Tibial nerve (tissue), 4 donors: ENCODE measurements at regions not wholly inside any gene's neighbourhood (a gene's known extent, or its start where the extent isn't known, plus 50 kb on each side); places are given as distances from the start of the nearest gene placed in this dataset.

Experiments
- EP300 ChIP-seq, 2 donors: sonication (generic); formaldehyde crosslinking; IDR thresholded peaks; one replicate each; pipeline ENCODE4 v1.6.1; 2017; ENCODE audit warnings: antibody characterized with exemption in 2 of 2, mild to moderate bottlenecking in 1 of 2
- POLR2A ChIP-seq, 2 donors: fragments of 450-650 bp; IDR thresholded peaks; one replicate each; pipeline ENCODE4 v1.6.1; 2017; ENCODE audit warnings: antibody characterized with exemption in 2 of 2, mild to moderate bottlenecking in 2 of 2, moderate library complexity in 2 of 2
- TF ChIP-seq, protein P1 (sequence below), 5 experiments: fragments of 200-600 bp in 3 of 5; fragments of 450-650 bp in 2 of 5; sonication (generic) in 3 of 5; IDR thresholded peaks; one replicate each; pipeline ENCODE4 v1.5.1; 2016 to 2019; ENCODE audit warnings: antibody characterized with exemption in 5 of 5, mild to moderate bottlenecking in 3 of 5, moderate library complexity in 2 of 5

DNA sequence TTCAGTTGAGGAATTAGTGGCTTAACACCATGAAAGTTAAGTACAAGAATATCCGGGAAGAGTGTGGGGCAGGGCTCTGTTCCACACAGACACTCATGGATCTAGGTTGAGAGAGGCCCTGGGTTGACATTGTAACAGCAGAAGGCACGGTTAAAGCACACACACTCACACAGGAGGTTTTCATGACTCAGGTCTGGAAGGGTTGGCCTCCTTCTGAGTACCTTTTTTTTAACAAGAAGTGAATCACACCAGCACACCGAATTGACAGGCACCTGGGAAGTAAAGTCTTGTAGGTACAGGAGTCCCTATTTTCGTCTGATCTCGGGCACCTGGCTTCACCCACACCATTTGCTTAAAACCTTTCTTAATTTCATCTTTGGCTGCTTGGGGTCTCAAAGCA is 509.4 kb upstream of the ADARB2 start:
- TF ChIP-seq, protein P1, sequence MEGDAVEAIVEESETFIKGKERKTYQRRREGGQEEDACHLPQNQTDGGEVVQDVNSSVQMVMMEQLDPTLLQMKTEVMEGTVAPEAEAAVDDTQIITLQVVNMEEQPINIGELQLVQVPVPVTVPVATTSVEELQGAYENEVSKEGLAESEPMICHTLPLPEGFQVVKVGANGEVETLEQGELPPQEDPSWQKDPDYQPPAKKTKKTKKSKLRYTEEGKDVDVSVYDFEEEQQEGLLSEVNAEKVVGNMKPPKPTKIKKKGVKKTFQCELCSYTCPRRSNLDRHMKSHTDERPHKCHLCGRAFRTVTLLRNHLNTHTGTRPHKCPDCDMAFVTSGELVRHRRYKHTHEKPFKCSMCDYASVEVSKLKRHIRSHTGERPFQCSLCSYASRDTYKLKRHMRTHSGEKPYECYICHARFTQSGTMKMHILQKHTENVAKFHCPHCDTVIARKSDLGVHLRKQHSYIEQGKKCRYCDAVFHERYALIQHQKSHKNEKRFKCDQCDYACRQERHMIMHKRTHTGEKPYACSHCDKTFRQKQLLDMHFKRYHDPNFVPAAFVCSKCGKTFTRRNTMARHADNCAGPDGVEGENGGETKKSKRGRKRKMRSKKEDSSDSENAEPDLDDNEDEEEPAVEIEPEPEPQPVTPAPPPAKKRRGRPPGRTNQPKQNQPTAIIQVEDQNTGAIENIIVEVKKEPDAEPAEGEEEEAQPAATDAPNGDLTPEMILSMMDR (IDR thresholded peaks at IDR 0.05): no peak
- TF ChIP-seq POLR2A (IDR thresholded peaks at IDR 0.05): no peak
- no peak for TF ChIP-seq EP300 (IDR thresholded peaks at IDR 0.05)
